HG03159 (cell line): ENCODE measurements at regions not wholly inside any gene's neighbourhood (a gene's known extent, or its start where the extent isn't known, plus 50 kb on each side); places are given as distances from the start of the nearest gene placed in this dataset.

Source experiments
- ATAC-seq: cut with Tn5 transposase; IDR thresholded peaks from one replicate; pipeline ENCODE4 v1.9.1; 2021; ENCODE audit warnings: mild to moderate bottlenecking, moderate library complexity; ENCODE audit not compliant: unreplicated experiment

- ATAC-seq: no peak
These were observed 95.6 kb upstream of the FOXC1 start for GRCh38 chr6:1514078-1514477.

- no peak for ATAC-seq
These were observed 94.4 kb upstream of the FOXC1 start for GRCh38 chr6:1515280-1515679.

GRCh38 chr6:1515781-1516180 is 93.9 kb upstream of the FOXC1 start:
- no peak for ATAC-seq

- ATAC-seq: no peak
These were observed 92.8 kb upstream of the FOXC1 start for GRCh38 chr6:1516742-1517520.

- ATAC-seq: no peak
These were observed 90.9 kb upstream of the FOXC1 start for GRCh38 chr6:1518855-1519254.

GRCh38 chr6:1519597-1519996 is 90.1 kb upstream of the FOXC1 start:
- ATAC-seq: no peak

GRCh38 chr6:1522779-1523178 is 86.9 kb upstream of the FOXC1 start:
- no peak for ATAC-seq

- no peak for ATAC-seq
These were observed 85.7 kb upstream of the FOXC1 start for GRCh38 chr6:1524040-1524480.

- ATAC-seq: no peak
These were observed 84.2 kb upstream of the FOXC1 start for GRCh38 chr6:1525364-1526038.

GRCh38 chr6:1526398-1527072 is 83.2 kb upstream of the FOXC1 start:
- no peak for ATAC-seq

GRCh38 chr6:1527073-1527457 is 82.7 kb upstream of the FOXC1 start:
- no peak for ATAC-seq

GRCh38 chr6:1535295-1535694 is 74.4 kb upstream of the FOXC1 start:
- no peak for ATAC-seq

GRCh38 chr6:1536526-1537429 is 72.9 kb upstream of the FOXC1 start:
- ATAC-seq: no peak

- no peak for ATAC-seq
These were observed 71.3 kb upstream of the FOXC1 start for GRCh38 chr6:1538369-1538768.

- ATAC-seq: no peak
These were observed 70.8 kb upstream of the FOXC1 start for GRCh38 chr6:1538810-1539478.

- ATAC-seq: no peak
These were observed 68.7 kb upstream of the FOXC1 start for GRCh38 chr6:1540864-1541521.

- no peak for ATAC-seq
These were observed 67.4 kb upstream of the FOXC1 start for GRCh38 chr6:1542335-1542734.

- no peak for ATAC-seq
These were observed 67.0 kb upstream of the FOXC1 start for GRCh38 chr6:1542764-1543163.

- no peak for ATAC-seq
These were observed 65.7 kb upstream of the FOXC1 start for GRCh38 chr6:1544000-1544399.

GRCh38 chr6:1544603-1545002 is 65.1 kb upstream of the FOXC1 start:
- no peak for ATAC-seq
